ENCODE measurements at regions not wholly inside any gene's neighbourhood (a gene's known extent, or its start where the extent isn't known, plus 50 kb on each side); places are given as distances from the start of the nearest gene placed in this dataset.

GRCh38 chr22:48532986-48533385 is 1294.7 kb downstream of the BRD1 start:
- no peak overlapping the region for H3K4me3 ChIP-seq (ENCODE audit: low read length)
- no peak for DNase-seq
- no peak overlapping the region for H3K9ac ChIP-seq (ENCODE audit: low read length)
- H3K4me2 ChIP-seq (ENCODE audit: low read length): no peak overlapping the region
- no peaks in the 10 kb centered on the region for H3K36me3 ChIP-seq (ENCODE audit: low read depth, low read length)
- H3F3A ChIP-seq (ENCODE audit: low read length, unreplicated experiment): no peaks in the 10 kb centered on the region
- TF ChIP-seq EZH2 (IDR thresholded peaks at IDR 0.05; ENCODE audit: low read length, unreplicated experiment): no peak
- TF ChIP-seq EZH2phosphoT487 (IDR thresholded peaks at IDR 0.05; ENCODE audit: borderline replicate concordance, low read length): no peak
- TF ChIP-seq, protein P1, sequence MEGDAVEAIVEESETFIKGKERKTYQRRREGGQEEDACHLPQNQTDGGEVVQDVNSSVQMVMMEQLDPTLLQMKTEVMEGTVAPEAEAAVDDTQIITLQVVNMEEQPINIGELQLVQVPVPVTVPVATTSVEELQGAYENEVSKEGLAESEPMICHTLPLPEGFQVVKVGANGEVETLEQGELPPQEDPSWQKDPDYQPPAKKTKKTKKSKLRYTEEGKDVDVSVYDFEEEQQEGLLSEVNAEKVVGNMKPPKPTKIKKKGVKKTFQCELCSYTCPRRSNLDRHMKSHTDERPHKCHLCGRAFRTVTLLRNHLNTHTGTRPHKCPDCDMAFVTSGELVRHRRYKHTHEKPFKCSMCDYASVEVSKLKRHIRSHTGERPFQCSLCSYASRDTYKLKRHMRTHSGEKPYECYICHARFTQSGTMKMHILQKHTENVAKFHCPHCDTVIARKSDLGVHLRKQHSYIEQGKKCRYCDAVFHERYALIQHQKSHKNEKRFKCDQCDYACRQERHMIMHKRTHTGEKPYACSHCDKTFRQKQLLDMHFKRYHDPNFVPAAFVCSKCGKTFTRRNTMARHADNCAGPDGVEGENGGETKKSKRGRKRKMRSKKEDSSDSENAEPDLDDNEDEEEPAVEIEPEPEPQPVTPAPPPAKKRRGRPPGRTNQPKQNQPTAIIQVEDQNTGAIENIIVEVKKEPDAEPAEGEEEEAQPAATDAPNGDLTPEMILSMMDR (conservative IDR thresholded peaks at IDR 0.05; ENCODE audit: low read depth, low read length): no peak
- H3K27me3 ChIP-seq (ENCODE audit: low read length): 0 out of 2 replicates have a peak, but pooled peaks cover 6% of the 10 kb centered on the region
- no peaks in the 10 kb centered on the region for H3K9me3 ChIP-seq (ENCODE audit: low read length)
- intact Hi-C loops (cut with micrococcal nuclease): no loop called here
- H2AFZ ChIP-seq (ENCODE audit: low read length): no peak overlapping the region
- H3K9me2 ChIP-seq (replicated peaks; ENCODE audit: low read length): no peaks in the 10 kb centered on the region
- no peak for ATAC-seq
- no TSS peak for BruUV-seq (replicated peaks)
- ChIA-PET POLR2A (ENCODE audit: unreplicated experiment) (no interaction called here), CTCF (no interaction called here)
- H3K4me1 ChIP-seq (ENCODE audit: insufficient read depth, low read length): no peaks in the 10 kb centered on the region
- no peaks in the 10 kb centered on the region for H3K79me2 ChIP-seq (ENCODE audit: low read length)
- no peaks in the 10 kb centered on the region for H4K20me1 ChIP-seq (ENCODE audit: low read length)
- no peak overlapping the region for H3K27ac ChIP-seq (ENCODE audit: low read length)

- POLR2A ChIA-PET (ENCODE audit: unreplicated experiment): no interaction called here
- Histone ChIP-seq H3K36me3 (ENCODE audit: low read depth, low read length) (no peaks in the 10 kb centered on the region), H2AFZ (ENCODE audit: low read length) (no peak overlapping the region), H3K4me1 (ENCODE audit: insufficient read depth, low read length) (no peaks in the 10 kb centered on the region), H3K9me2 (replicated peaks; ENCODE audit: low read length) (no peaks in the 10 kb centered on the region), H3F3A (ENCODE audit: low read length, unreplicated experiment) (no peaks in the 10 kb centered on the region), H3K79me2 (ENCODE audit: low read length) (no peaks in the 10 kb centered on the region), H3K4me2 (ENCODE audit: low read length) (no peak overlapping the region), H3K27ac (ENCODE audit: low read length) (no peak overlapping the region), H3K4me3 (ENCODE audit: low read length) (no peak overlapping the region), H3K9me3 (ENCODE audit: low read length) (no peaks in the 10 kb centered on the region), H3K27me3 (ENCODE audit: low read length) (0 out of 2 replicates have a peak, but pooled peaks cover 6% of the 10 kb centered on the region), H4K20me1 (ENCODE audit: low read length) (no peaks in the 10 kb centered on the region), H3K9ac (ENCODE audit: low read length) (no peak overlapping the region)
- CTCF ChIA-PET: no interaction called here
- no peak for ATAC-seq
- BruUV-seq (replicated peaks): no TSS peak
- TF ChIP-seq EZH2phosphoT487 (IDR thresholded peaks at IDR 0.05; ENCODE audit: borderline replicate concordance, low read length) (no peak), EZH2 (IDR thresholded peaks at IDR 0.05; ENCODE audit: low read length, unreplicated experiment) (no peak)
- TF ChIP-seq, protein P1 (conservative IDR thresholded peaks at IDR 0.05; ENCODE audit: low read depth, low read length): no peak
- no peak for DNase-seq
- intact Hi-C loops (cut with micrococcal nuclease): no loop called here
Observed at GRCh38 chr22:48531761-48532435, 1295.8 kb downstream of the BRD1 start.

DNA sequence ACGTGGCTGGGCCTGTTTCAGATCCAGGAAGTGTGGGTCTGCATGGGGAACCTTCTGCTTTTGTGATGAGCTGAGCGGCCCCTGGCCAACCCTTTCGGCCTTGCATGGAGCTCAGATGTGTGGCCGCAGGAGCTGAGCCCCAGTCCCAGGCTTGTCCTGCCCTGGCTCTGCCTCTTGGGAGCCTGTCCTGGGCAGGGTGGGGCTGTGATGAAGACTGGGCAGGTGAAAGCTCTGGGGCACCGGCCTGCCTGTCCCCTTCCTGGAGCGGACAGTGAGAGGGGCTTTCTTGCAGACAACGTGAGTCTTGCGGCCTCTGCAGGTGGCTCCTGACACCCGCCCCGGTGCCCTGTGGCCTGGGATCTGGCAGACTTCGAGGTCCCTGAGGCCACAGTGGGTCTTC is 1296.6 kb downstream of the BRD1 start:
- H4K20me1 ChIP-seq (ENCODE audit: low read length): no peaks in the 10 kb centered on the region
- H3K27me3 ChIP-seq (ENCODE audit: low read length): no peaks in the 10 kb centered on the region
- no peak overlapping the region for H3K4me2 ChIP-seq (ENCODE audit: low read length)
- ATAC-seq (no peak), DNase-seq (no peak)
- ChIA-PET CTCF (no interaction called here), POLR2A (ENCODE audit: unreplicated experiment) (no interaction called here)
- H3K4me1 ChIP-seq (ENCODE audit: insufficient read depth, low read length): no peaks in the 10 kb centered on the region
- no peaks in the 10 kb centered on the region for H3F3A ChIP-seq (ENCODE audit: low read length, unreplicated experiment)
- H3K9ac ChIP-seq (ENCODE audit: low read length): no peak overlapping the region
- H3K9me2 ChIP-seq (replicated peaks; ENCODE audit: low read length): no peaks in the 10 kb centered on the region
- no peaks in the 10 kb centered on the region for H3K36me3 ChIP-seq (ENCODE audit: low read depth, low read length)
- TF ChIP-seq EZH2phosphoT487 (IDR thresholded peaks at IDR 0.05; ENCODE audit: borderline replicate concordance, low read length): no peak
- no peak for TF ChIP-seq EZH2 (IDR thresholded peaks at IDR 0.05; ENCODE audit: low read length, unreplicated experiment)
- TF ChIP-seq, protein P1 (conservative IDR thresholded peaks at IDR 0.05; ENCODE audit: low read depth, low read length): no peak
- no TSS peak for BruUV-seq (replicated peaks)
- no peak overlapping the region for H2AFZ ChIP-seq (ENCODE audit: low read length)
- intact Hi-C loops (cut with micrococcal nuclease): no loop called here
- no peaks in the 10 kb centered on the region for H3K9me3 ChIP-seq (ENCODE audit: low read length)
- no peak overlapping the region for H3K4me3 ChIP-seq (ENCODE audit: low read length)
- no peak overlapping the region for H3K27ac ChIP-seq (ENCODE audit: low read length)
- H3K79me2 ChIP-seq (ENCODE audit: low read length): no peaks in the 10 kb centered on the region

Data from PC-3 (cell line).